Stimulated activated naive B cell treated with anti-CD40 and anti-IgM and Interleukin-4, amounts not matched to agents 10 μg/mL and 1 μg/mL and 100 μg/mL, for 72 hours (primary cell): ENCODE measurements at regions not wholly inside any gene's neighbourhood (a gene's known extent, or its start where the extent isn't known, plus 50 kb on each side); places are given as distances from the start of the nearest gene placed in this dataset.

Experiments
- ATAC-seq, 2 donors: fragments of 150-1000 bp; cut with Tn5 transposase; replicated peaks; 2 replicates each; pipeline ENCODE4 v1.10.0; 2021; ENCODE audit warnings: moderate library complexity in 1 of 2
- DNase-seq: peaks from one replicate; pipeline ENCODE4 v3.0.0; 2021
- H3K27ac Mint-ChIP-seq: one replicate; pipeline ENCODE4 v1.8.0; 2022; ENCODE audit warnings: mild to moderate bottlenecking, mixed read lengths
- H3K27me3 Mint-ChIP-seq, 2 donors: one replicate each; pipeline ENCODE4 v1.8.0; 2022; ENCODE audit warnings: mixed read lengths in 2 of 2
- H3K36me3 Mint-ChIP-seq, 2 donors: one replicate each; pipeline ENCODE4 v1.8.0; 2022; ENCODE audit warnings: mixed read lengths in 2 of 2, mild to moderate bottlenecking in 1 of 2
- H3K4me1 Mint-ChIP-seq, 2 donors: one replicate each; pipeline ENCODE4 v1.8.0; 2022; ENCODE audit warnings: mixed read lengths in 2 of 2, mild to moderate bottlenecking in 1 of 2
- H3K4me3 Mint-ChIP-seq, 2 donors: one replicate each; pipeline ENCODE4 v1.8.0; 2022; ENCODE audit warnings: mild to moderate bottlenecking in 2 of 2, mixed read lengths in 2 of 2, moderate library complexity in 1 of 2
- H3K9me3 Mint-ChIP-seq, 2 donors: one replicate each; pipeline ENCODE4 v1.8.0; 2022; ENCODE audit warnings: mixed read lengths in 2 of 2, mild to moderate bottlenecking in 1 of 2

- Mint-ChIP-seq H3K4me3 (no peak overlapping the region), H3K27ac (no peak overlapping the region), H3K9me3 (peaks cover 0 to 6% of the 10 kb centered on the region in 2 donors), H3K27me3 (peaks cover 7 to 24% of the 10 kb centered on the region in 2 donors), H3K4me1 (no peaks in the 10 kb centered on the region), H3K36me3 (peaks cover 0 to 1% of the 10 kb centered on the region in 2 donors)
- no peak for ATAC-seq
- DNase-seq = no peak
Measured at GRCh38 chr5:135279328-135279727, 119.7 kb downstream of the MACROH2A1 start.

- no peak for ATAC-seq
- Mint-ChIP-seq H3K27ac (no peak overlapping the region), H3K27me3 (peaks cover 0 to 25% of the 10 kb centered on the region in 2 donors), H3K36me3 (peaks cover 0 to 1% of the 10 kb centered on the region in 2 donors), H3K4me1 (peaks cover 0 to 5% of the 10 kb centered on the region in 2 donors), H3K4me3 (no peak overlapping the region), H3K9me3 (peaks cover 0 to 4% of the 10 kb centered on the region in 2 donors)
- no peak for DNase-seq
Measured at GRCh38 chr5:135276151-135276550, 122.9 kb downstream of the MACROH2A1 start.

GRCh38 chr5:135273212-135273611 is 125.8 kb downstream of the MACROH2A1 start:
- peaks cover 0 to 20% of the 10 kb centered on the region in 2 donors for H3K27me3 Mint-ChIP-seq
- H3K4me3 Mint-ChIP-seq = no peak overlapping the region
- H3K27ac Mint-ChIP-seq = no peak overlapping the region
- peaks cover 0 to 5% of the 10 kb centered on the region in 2 donors for H3K4me1 Mint-ChIP-seq
- ATAC-seq (no peak), DNase-seq (no peak)
- H3K9me3 Mint-ChIP-seq = peaks cover 0 to 4% of the 10 kb centered on the region in 2 donors
- peaks cover 0 to 1% of the 10 kb centered on the region in 2 donors for H3K36me3 Mint-ChIP-seq

- Mint-ChIP-seq H3K9me3 (no peaks in the 10 kb centered on the region), H3K27me3 (peaks cover 2 to 20% of the 10 kb centered on the region in 2 donors), H3K4me1 (peaks cover 0 to 5% of the 10 kb centered on the region in 2 donors), H3K4me3 (no peak overlapping the region), H3K27ac (no peak overlapping the region), H3K36me3 (no peaks in the 10 kb centered on the region)
- DNase-seq (no peak), ATAC-seq (no peak)
Measured at GRCh38 chr5:135272311-135272805, 126.7 kb downstream of the MACROH2A1 start.

- no peaks in the 10 kb centered on the region for H3K36me3 Mint-ChIP-seq
- ATAC-seq (no peak), DNase-seq (no peak)
- no peak overlapping the region for H3K27ac Mint-ChIP-seq
- H3K4me3 Mint-ChIP-seq = no peak overlapping the region
- no peaks in the 10 kb centered on the region for H3K9me3 Mint-ChIP-seq
- H3K27me3 Mint-ChIP-seq = peaks cover 6 to 15% of the 10 kb centered on the region in 2 donors
- peaks cover 0 to 5% of the 10 kb centered on the region in 2 donors for H3K4me1 Mint-ChIP-seq
Measured at GRCh38 chr5:135271533-135272310, 127.3 kb downstream of the MACROH2A1 start.

GRCh38 chr5:135269931-135270421 is 129.1 kb downstream of the MACROH2A1 start:
- H3K4me1 Mint-ChIP-seq = peaks cover 0 to 5% of the 10 kb centered on the region in 2 donors
- DNase-seq = no peak
- no peak for ATAC-seq
- no peaks in the 10 kb centered on the region for H3K36me3 Mint-ChIP-seq
- no peak overlapping the region for H3K27ac Mint-ChIP-seq
- H3K9me3 Mint-ChIP-seq = no peaks in the 10 kb centered on the region
- H3K4me3 Mint-ChIP-seq = no peak overlapping the region
- peaks cover 16 to 27% of the 10 kb centered on the region in 2 donors for H3K27me3 Mint-ChIP-seq

- Mint-ChIP-seq H3K4me1 (peaks cover 0 to 5% of the 10 kb centered on the region in 2 donors), H3K27me3 (peaks cover 16 to 30% of the 10 kb centered on the region in 2 donors), H3K9me3 (no peaks in the 10 kb centered on the region), H3K4me3 (no peak overlapping the region), H3K27ac (no peak overlapping the region), H3K36me3 (no peaks in the 10 kb centered on the region)
- ATAC-seq (no peak), DNase-seq (no peak)
Measured at GRCh38 chr5:135269199-135269598, 129.8 kb downstream of the MACROH2A1 start.

- DNase-seq = no peak
- H3K4me3 Mint-ChIP-seq = no peak overlapping the region
- no peak for ATAC-seq
- peaks cover 16 to 19% of the 10 kb centered on the region in 2 donors for H3K27me3 Mint-ChIP-seq
- peaks cover 0 to 3% of the 10 kb centered on the region in 2 donors for H3K4me1 Mint-ChIP-seq
- H3K36me3 Mint-ChIP-seq = no peaks in the 10 kb centered on the region
- no peaks in the 10 kb centered on the region for H3K9me3 Mint-ChIP-seq
- H3K27ac Mint-ChIP-seq = no peak overlapping the region
Measured at GRCh38 chr5:135266975-135267374, 132.1 kb downstream of the MACROH2A1 start.

- ATAC-seq (no peak), DNase-seq (no peak)
- no peaks in the 10 kb centered on the region for H3K4me1 Mint-ChIP-seq
- H3K4me3 Mint-ChIP-seq = no peak overlapping the region
- no peaks in the 10 kb centered on the region for H3K9me3 Mint-ChIP-seq
- H3K27ac Mint-ChIP-seq = no peak overlapping the region
- peaks cover 16% of the 10 kb centered on the region in 2 donors for H3K27me3 Mint-ChIP-seq
- no peaks in the 10 kb centered on the region for H3K36me3 Mint-ChIP-seq
Measured at GRCh38 chr5:135266303-135266635, 132.8 kb downstream of the MACROH2A1 start.

GRCh38 chr5:135265497-135266302 is 133.3 kb downstream of the MACROH2A1 start:
- no peak for ATAC-seq
- peaks cover 0 to 2% of the 10 kb centered on the region in 2 donors for H3K9me3 Mint-ChIP-seq

GRCh38 chr5:135264451-135265440 is 134.3 kb downstream of the MACROH2A1 start:
- peaks cover under 1 to 3% of the 10 kb centered on the region in 2 donors for H3K9me3 Mint-ChIP-seq
- DNase-seq = no peak
- no peak for ATAC-seq
- peaks cover 0 to under 1% of the 10 kb centered on the region in 2 donors for H3K36me3 Mint-ChIP-seq
- no peaks in the 10 kb centered on the region for H3K4me1 Mint-ChIP-seq
- no peak overlapping the region for H3K4me3 Mint-ChIP-seq
- H3K27me3 Mint-ChIP-seq = peaks cover 17 to 21% of the 10 kb centered on the region in 2 donors
- H3K27ac Mint-ChIP-seq = peak overlapping the region; percentile 56

More at GRCh38 chr5:135265497-135266302, 133.3 kb downstream of the MACROH2A1 start:
- Mint-ChIP-seq H3K4me3 (no peak overlapping the region), H3K27ac (no peak overlapping the region), H3K36me3 (no peaks in the 10 kb centered on the region), H3K4me1 (no peaks in the 10 kb centered on the region), H3K27me3 (peaks cover 16 to 18% of the 10 kb centered on the region in 2 donors)
- no peak for DNase-seq

- ATAC-seq (no peak), DNase-seq (no peak)
- Mint-ChIP-seq H3K9me3 (peaks cover 4 to 5% of the 10 kb centered on the region in 2 donors), H3K4me1 (no peaks in the 10 kb centered on the region), H3K27ac (no peak overlapping the region), H3K27me3 (peaks cover 21 to 24% of the 10 kb centered on the region in 2 donors), H3K36me3 (peaks cover 0 to 2% of the 10 kb centered on the region in 2 donors), H3K4me3 (no peak overlapping the region)
Measured at GRCh38 chr5:135263022-135263668, 135.9 kb downstream of the MACROH2A1 start.

- H3K4me3 Mint-ChIP-seq = no peak overlapping the region
- ATAC-seq = no peak
Measured at GRCh38 chr5:135262364-135262763, 136.7 kb downstream of the MACROH2A1 start.

More at GRCh38 chr5:135262364-135262763, 136.7 kb downstream of the MACROH2A1 start:
- no peak for DNase-seq
- H3K36me3 Mint-ChIP-seq = peaks cover 0 to 2% of the 10 kb centered on the region in 2 donors
- peaks cover 4 to 5% of the 10 kb centered on the region in 2 donors for H3K9me3 Mint-ChIP-seq
- no peak overlapping the region for H3K27ac Mint-ChIP-seq
- H3K4me1 Mint-ChIP-seq = no peaks in the 10 kb centered on the region
- H3K27me3 Mint-ChIP-seq = peaks cover 23 to 26% of the 10 kb centered on the region in 2 donors
